ENCODE measurements at regions not wholly inside any gene's neighbourhood (a gene's known extent, or its start where the extent isn't known, plus 50 kb on each side); places are given as distances from the start of the nearest gene placed in this dataset.

DNA sequence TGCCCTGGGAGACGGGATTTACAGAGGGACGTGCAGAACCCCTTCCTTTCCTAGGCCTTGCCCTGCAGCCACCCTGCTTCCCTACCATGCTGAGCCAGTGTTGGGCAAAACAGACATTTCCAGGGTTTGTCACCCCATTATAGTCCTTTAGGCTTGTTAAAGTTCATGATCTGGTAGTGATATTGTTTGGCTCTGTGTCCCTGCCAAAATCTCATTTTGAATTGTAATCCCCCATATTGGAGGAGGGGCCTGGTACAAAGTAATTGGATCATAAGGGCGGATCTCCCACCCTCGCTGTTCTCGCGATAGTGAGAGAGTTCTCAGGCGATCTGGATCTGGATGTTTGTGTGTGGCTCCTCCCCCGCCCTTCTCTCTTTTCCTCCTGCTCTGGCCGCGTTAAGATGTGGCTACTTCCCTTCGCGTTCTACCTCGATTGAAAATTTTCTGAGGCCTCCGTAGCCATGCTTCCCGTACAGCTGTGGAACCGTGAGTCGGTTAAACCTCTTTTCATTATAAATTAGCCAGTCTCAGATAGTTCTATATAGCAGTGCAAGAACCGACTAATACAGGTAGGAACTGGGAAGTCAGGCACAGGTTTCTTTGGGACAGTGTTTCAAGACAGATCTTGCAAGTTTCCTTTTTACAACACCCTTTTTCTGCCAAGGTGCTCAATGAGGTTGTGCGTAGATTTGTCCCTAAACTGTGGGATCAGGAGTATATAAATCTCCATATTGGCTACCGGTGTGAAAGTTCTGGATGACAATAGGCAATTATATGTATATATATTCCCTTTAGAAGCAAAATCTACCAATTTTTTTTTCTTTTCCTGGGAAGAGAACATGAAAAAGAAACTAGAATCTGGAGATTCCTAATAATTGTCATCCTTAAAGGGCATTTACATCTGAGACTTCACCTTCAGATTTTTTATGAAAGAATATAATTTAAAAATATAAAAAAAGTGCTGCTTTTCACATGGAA, 152.1 kb downstream of the SAMD5 start:
- no peak overlapping the region for H2BK5ac ChIP-seq (ENCODE audit: low read length)
- H3K79me2 ChIP-seq (ENCODE audit: control insufficient read depth, insufficient read depth, low read length): no peaks in the 10 kb centered on the region
- no peak overlapping the region for H3K23ac ChIP-seq (ENCODE audit: low read length)
- H3K18ac ChIP-seq (ENCODE audit: low read length): no peak overlapping the region
- H3K4me3 ChIP-seq (ENCODE audit: low read length): no peak overlapping the region
- H2BK120ac ChIP-seq (ENCODE audit: low read depth, low read length): no peak overlapping the region
- H4K8ac ChIP-seq (ENCODE audit: low read depth, low read length): no peak overlapping the region
- no peak overlapping the region for H3K9ac ChIP-seq (ENCODE audit: low read length)
- no peak overlapping the region for H3K56ac ChIP-seq (ENCODE audit: low read length)
- no peak for DNase-seq
- H2BK15ac ChIP-seq (replicated peaks; ENCODE audit: low read depth): no peak overlapping the region
- H3K36me3 ChIP-seq (ENCODE audit: control insufficient read depth, insufficient read depth, low read length): no peaks in the 10 kb centered on the region
- H3K27me3 ChIP-seq (ENCODE audit: insufficient read depth, low read length, poor library complexity): no peaks in the 10 kb centered on the region
- H3K4ac ChIP-seq (ENCODE audit: low read depth, low read length): no peak overlapping the region
- WGBS (ENCODE audit: extremely low coverage, insufficient coverage, low lambda C conversion rate): no CpG with 5 or more reads among the region's 20 CpGs
- no peaks in the 10 kb centered on the region for H3K4me1 ChIP-seq (ENCODE audit: control insufficient read depth, low read depth, low read length)
- no peak overlapping the region for H2AK5ac ChIP-seq (ENCODE audit: low read length)
- H3K79me1 ChIP-seq (ENCODE audit: low read length): no peaks in the 10 kb centered on the region
- no peak overlapping the region for H3K27ac ChIP-seq (ENCODE audit: low read depth, low read length)
- no peak overlapping the region for H3K4me2 ChIP-seq (ENCODE audit: low read length)
- no peak overlapping the region for H4K5ac ChIP-seq (ENCODE audit: low read length)

DNA sequence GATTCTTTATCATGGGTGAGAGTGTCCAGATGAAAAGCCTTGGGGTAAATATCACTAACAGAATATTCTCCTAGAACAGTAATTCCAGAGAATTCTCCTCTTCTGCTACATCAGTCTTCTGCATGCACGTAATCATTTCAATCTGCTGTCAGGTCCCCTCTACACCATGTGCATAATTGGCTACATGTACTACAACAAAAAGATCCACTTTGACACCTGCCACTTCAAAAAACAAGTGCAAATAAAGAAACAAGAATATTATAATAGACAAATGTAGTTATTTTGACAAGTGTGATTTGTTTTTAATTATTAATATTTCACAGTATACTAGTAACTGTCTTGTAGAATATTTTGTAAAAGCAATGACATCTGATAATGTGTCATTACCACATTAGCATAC, 154.2 kb downstream of the SAMD5 start:
- Histone ChIP-seq H3K4ac (ENCODE audit: low read depth, low read length) (no peak overlapping the region), H3K4me1 (ENCODE audit: control insufficient read depth, low read depth, low read length) (no peaks in the 10 kb centered on the region), H3K36me3 (ENCODE audit: control insufficient read depth, insufficient read depth, low read length) (no peaks in the 10 kb centered on the region), H3K27me3 (ENCODE audit: insufficient read depth, low read length, poor library complexity) (no peaks in the 10 kb centered on the region), H3K4me3 (ENCODE audit: low read length) (no peak overlapping the region), H3K79me2 (ENCODE audit: control insufficient read depth, insufficient read depth, low read length) (no peaks in the 10 kb centered on the region), H3K4me2 (ENCODE audit: low read length) (no peak overlapping the region), H2BK15ac (replicated peaks; ENCODE audit: low read depth) (no peak overlapping the region), H3K23ac (ENCODE audit: low read length) (no peak overlapping the region), H2BK5ac (ENCODE audit: low read length) (no peak overlapping the region), H3K27ac (ENCODE audit: low read depth, low read length) (no peak overlapping the region), H3K18ac (ENCODE audit: low read length) (no peak overlapping the region), H2AK5ac (ENCODE audit: low read length) (no peak overlapping the region), H3K56ac (ENCODE audit: low read length) (no peak overlapping the region), H3K79me1 (ENCODE audit: low read length) (no peaks in the 10 kb centered on the region), H4K8ac (ENCODE audit: low read depth, low read length) (no peak overlapping the region), H3K9ac (ENCODE audit: low read length) (no peak overlapping the region), H4K5ac (ENCODE audit: low read length) (no peak overlapping the region), H2BK120ac (ENCODE audit: low read depth, low read length) (no peak overlapping the region)
- no peak for DNase-seq
- no CpG with 5 or more reads among the region's 1 CpG for WGBS (ENCODE audit: extremely low coverage, insufficient coverage, low lambda C conversion rate)

DNA sequence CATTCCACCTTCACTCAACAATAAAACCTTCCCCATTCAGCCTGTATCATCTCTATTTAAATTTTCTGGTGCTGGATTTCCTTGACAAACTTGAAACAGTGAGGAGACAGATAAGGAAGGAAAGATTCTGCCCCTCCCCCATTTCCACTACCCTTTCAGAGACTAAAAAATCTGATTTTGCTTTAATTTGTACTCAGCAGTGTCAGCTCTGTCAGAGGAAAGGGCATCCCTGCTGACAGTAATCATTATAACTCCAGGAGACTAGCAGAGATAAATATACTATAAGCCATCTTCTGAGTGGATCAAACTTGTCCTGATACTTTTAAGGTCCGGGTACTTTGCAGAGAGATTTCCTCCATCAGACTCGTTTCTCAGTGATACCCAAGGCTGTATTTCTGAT, 155.6 kb downstream of the SAMD5 start:
- Histone ChIP-seq H3K36me3 (ENCODE audit: control insufficient read depth, insufficient read depth, low read length) (no peaks in the 10 kb centered on the region), H3K18ac (ENCODE audit: low read length) (no peak overlapping the region), H2BK15ac (replicated peaks; ENCODE audit: low read depth) (no peak overlapping the region), H4K5ac (ENCODE audit: low read length) (no peak overlapping the region), H3K4me2 (ENCODE audit: low read length) (no peak overlapping the region), H3K79me1 (ENCODE audit: low read length) (no peaks in the 10 kb centered on the region), H3K79me2 (ENCODE audit: control insufficient read depth, insufficient read depth, low read length) (no peaks in the 10 kb centered on the region), H2AK5ac (ENCODE audit: low read length) (no peak overlapping the region), H3K27ac (ENCODE audit: low read depth, low read length) (no peak overlapping the region), H3K9ac (ENCODE audit: low read length) (no peak overlapping the region), H3K4me3 (ENCODE audit: low read length) (no peak overlapping the region), H2BK5ac (ENCODE audit: low read length) (no peak overlapping the region), H3K23ac (ENCODE audit: low read length) (no peak overlapping the region), H3K56ac (ENCODE audit: low read length) (no peak overlapping the region), H3K4me1 (ENCODE audit: control insufficient read depth, low read depth, low read length) (no peaks in the 10 kb centered on the region), H3K27me3 (ENCODE audit: insufficient read depth, low read length, poor library complexity) (no peaks in the 10 kb centered on the region), H4K8ac (ENCODE audit: low read depth, low read length) (no peak overlapping the region), H3K4ac (ENCODE audit: low read depth, low read length) (no peak overlapping the region), H2BK120ac (ENCODE audit: low read depth, low read length) (no peak overlapping the region)
- DNase-seq: peak; percentile 45
- no CpG with 5 or more reads among the region's 2 CpGs for WGBS (ENCODE audit: extremely low coverage, insufficient coverage, low lambda C conversion rate)

DNA sequence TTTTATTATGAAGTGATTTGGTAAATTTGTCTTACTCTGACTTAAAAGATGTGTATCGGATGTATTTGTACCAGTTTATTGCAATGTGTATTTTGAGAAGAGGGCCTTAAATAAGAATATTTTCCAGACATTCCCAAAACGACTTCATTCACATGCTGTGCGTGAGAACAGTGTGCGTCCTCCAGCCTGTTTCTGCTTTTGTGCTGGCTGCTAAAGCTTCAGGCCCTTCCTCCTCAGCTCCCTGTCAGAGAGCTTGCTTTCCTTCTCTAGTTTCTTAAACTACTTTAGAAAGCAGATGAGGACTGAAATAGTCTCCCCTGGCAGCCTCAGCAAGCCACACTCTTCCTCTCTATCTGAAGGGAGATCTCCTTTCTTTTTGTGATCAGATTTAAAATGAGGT, 157.8 kb downstream of the SAMD5 start:
- Histone ChIP-seq H2BK120ac (ENCODE audit: low read depth, low read length) (no peak overlapping the region), H4K8ac (ENCODE audit: low read depth, low read length) (no peak overlapping the region), H3K27ac (ENCODE audit: low read depth, low read length) (no peak overlapping the region), H3K36me3 (ENCODE audit: control insufficient read depth, insufficient read depth, low read length) (no peaks in the 10 kb centered on the region), H3K4me1 (ENCODE audit: control insufficient read depth, low read depth, low read length) (no peaks in the 10 kb centered on the region), H2AK5ac (ENCODE audit: low read length) (no peak overlapping the region), H3K9ac (ENCODE audit: low read length) (no peak overlapping the region), H2BK5ac (ENCODE audit: low read length) (no peak overlapping the region), H3K18ac (ENCODE audit: low read length) (no peak overlapping the region), H3K56ac (ENCODE audit: low read length) (no peak overlapping the region), H4K5ac (ENCODE audit: low read length) (no peak overlapping the region), H3K4ac (ENCODE audit: low read depth, low read length) (no peak overlapping the region), H3K4me3 (ENCODE audit: low read length) (no peak overlapping the region), H2BK15ac (replicated peaks; ENCODE audit: low read depth) (no peak overlapping the region), H3K79me2 (ENCODE audit: control insufficient read depth, insufficient read depth, low read length) (no peaks in the 10 kb centered on the region), H3K23ac (ENCODE audit: low read length) (no peak overlapping the region), H3K27me3 (ENCODE audit: insufficient read depth, low read length, poor library complexity) (no peaks in the 10 kb centered on the region), H3K79me1 (ENCODE audit: low read length) (no peaks in the 10 kb centered on the region), H3K4me2 (ENCODE audit: low read length) (no peak overlapping the region)
- no CpG with 5 or more reads among the region's 4 CpGs for WGBS (ENCODE audit: extremely low coverage, insufficient coverage, low lambda C conversion rate)
- no peak for DNase-seq

DNA sequence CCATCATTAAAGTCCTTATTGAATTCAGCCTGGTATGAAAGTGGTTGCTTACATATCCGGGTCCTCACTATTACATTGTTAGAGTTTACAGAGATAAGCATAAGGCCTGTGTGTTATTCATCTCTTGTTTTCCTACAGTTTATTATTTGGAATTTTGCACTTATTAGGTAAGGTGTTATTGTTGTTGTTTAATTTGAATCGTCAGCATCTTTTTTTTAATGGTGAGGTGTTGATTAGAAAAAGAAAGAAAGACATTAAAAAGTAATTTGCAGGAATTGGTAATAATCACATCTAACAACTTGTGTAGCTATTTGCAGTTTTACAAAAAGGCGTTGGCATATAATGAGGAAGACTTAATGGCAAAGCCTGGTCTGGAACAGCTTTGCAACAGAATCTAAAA, 158.6 kb downstream of the SAMD5 start:
- H3K27ac ChIP-seq (ENCODE audit: low read depth, low read length): no peak overlapping the region
- H2BK120ac ChIP-seq (ENCODE audit: low read depth, low read length): no peak overlapping the region
- H3K79me2 ChIP-seq (ENCODE audit: control insufficient read depth, insufficient read depth, low read length): no peaks in the 10 kb centered on the region
- H2AK5ac ChIP-seq (ENCODE audit: low read length): no peak overlapping the region
- H3K4me2 ChIP-seq (ENCODE audit: low read length): no peak overlapping the region
- H3K4ac ChIP-seq (ENCODE audit: low read depth, low read length): no peak overlapping the region
- no peak for DNase-seq
- no peak overlapping the region for H3K9ac ChIP-seq (ENCODE audit: low read length)
- H3K4me3 ChIP-seq (ENCODE audit: low read length): no peak overlapping the region
- H4K8ac ChIP-seq (ENCODE audit: low read depth, low read length): no peak overlapping the region
- H3K79me1 ChIP-seq (ENCODE audit: low read length): no peaks in the 10 kb centered on the region
- no peak overlapping the region for H2BK15ac ChIP-seq (replicated peaks; ENCODE audit: low read depth)
- H3K23ac ChIP-seq (ENCODE audit: low read length): no peak overlapping the region
- 100% methylated on average over 1 of the region's 3 CpGs for WGBS (ENCODE audit: extremely low coverage, insufficient coverage, low lambda C conversion rate)
- no peaks in the 10 kb centered on the region for H3K36me3 ChIP-seq (ENCODE audit: control insufficient read depth, insufficient read depth, low read length)
- H3K18ac ChIP-seq (ENCODE audit: low read length): no peak overlapping the region
- H3K4me1 ChIP-seq (ENCODE audit: control insufficient read depth, low read depth, low read length): no peaks in the 10 kb centered on the region
- H2BK5ac ChIP-seq (ENCODE audit: low read length): no peak overlapping the region
- H3K56ac ChIP-seq (ENCODE audit: low read length): no peak overlapping the region
- H3K27me3 ChIP-seq (ENCODE audit: insufficient read depth, low read length, poor library complexity): no peaks in the 10 kb centered on the region
- H4K5ac ChIP-seq (ENCODE audit: low read length): no peak overlapping the region

DNA sequence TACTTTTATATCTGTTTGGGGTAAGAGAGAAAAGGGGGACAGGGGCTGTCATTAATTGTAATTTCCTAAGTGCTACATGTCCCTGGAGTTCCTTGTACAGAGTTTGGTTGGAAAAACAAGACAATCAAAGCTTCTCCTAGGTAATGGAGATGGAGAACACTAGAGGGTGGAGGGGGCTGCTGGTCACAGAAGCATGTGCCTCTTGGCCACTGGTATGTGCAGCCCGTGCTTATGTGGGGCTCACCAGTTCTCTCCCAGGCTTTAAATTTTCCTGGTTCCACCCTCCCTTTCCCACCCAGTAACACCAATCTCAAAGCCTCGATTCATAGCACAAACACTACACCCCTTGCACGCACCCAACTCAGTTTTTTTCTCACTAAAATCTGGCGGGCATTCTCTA, 165.6 kb downstream of the SAMD5 start:
- H3K56ac ChIP-seq (ENCODE audit: low read length): no peak overlapping the region
- H3K27ac ChIP-seq (ENCODE audit: low read depth, low read length): no peak overlapping the region
- H2BK5ac ChIP-seq (ENCODE audit: low read length): no peak overlapping the region
- H4K5ac ChIP-seq (ENCODE audit: low read length): no peak overlapping the region
- peak overlapping the region; percentile 15 for H4K8ac ChIP-seq (ENCODE audit: low read depth, low read length)
- H3K9ac ChIP-seq (ENCODE audit: low read length): no peak overlapping the region
- H2BK120ac ChIP-seq (ENCODE audit: low read depth, low read length): no peak overlapping the region
- H3K23ac ChIP-seq (ENCODE audit: low read length): no peak overlapping the region
- H3K79me2 ChIP-seq (ENCODE audit: control insufficient read depth, insufficient read depth, low read length): no peaks in the 10 kb centered on the region
- no CpG with 5 or more reads among the region's 4 CpGs for WGBS (ENCODE audit: extremely low coverage, insufficient coverage, low lambda C conversion rate)
- no peak overlapping the region for H3K4ac ChIP-seq (ENCODE audit: low read depth, low read length)
- H3K18ac ChIP-seq (ENCODE audit: low read length): no peak overlapping the region
- no peak overlapping the region for H3K4me2 ChIP-seq (ENCODE audit: low read length)
- H2BK15ac ChIP-seq (replicated peaks; ENCODE audit: low read depth): no peak overlapping the region
- no peak for DNase-seq
- H3K36me3 ChIP-seq (ENCODE audit: control insufficient read depth, insufficient read depth, low read length): no peaks in the 10 kb centered on the region
- H2AK5ac ChIP-seq (ENCODE audit: low read length): no peak overlapping the region
- no peaks in the 10 kb centered on the region for H3K27me3 ChIP-seq (ENCODE audit: insufficient read depth, low read length, poor library complexity)
- no peak overlapping the region for H3K4me3 ChIP-seq (ENCODE audit: low read length)
- no peaks in the 10 kb centered on the region for H3K4me1 ChIP-seq (ENCODE audit: control insufficient read depth, low read depth, low read length)
- no peaks in the 10 kb centered on the region for H3K79me1 ChIP-seq (ENCODE audit: low read length)
